ENCODE measurements at regions not wholly inside any gene's neighbourhood (a gene's known extent, or its start where the extent isn't known, plus 50 kb on each side); places are given as distances from the start of the nearest gene placed in this dataset.
A peak's percentile ranks its signal among the peaks of the same experiment; 100 is the strongest.

DNA sequence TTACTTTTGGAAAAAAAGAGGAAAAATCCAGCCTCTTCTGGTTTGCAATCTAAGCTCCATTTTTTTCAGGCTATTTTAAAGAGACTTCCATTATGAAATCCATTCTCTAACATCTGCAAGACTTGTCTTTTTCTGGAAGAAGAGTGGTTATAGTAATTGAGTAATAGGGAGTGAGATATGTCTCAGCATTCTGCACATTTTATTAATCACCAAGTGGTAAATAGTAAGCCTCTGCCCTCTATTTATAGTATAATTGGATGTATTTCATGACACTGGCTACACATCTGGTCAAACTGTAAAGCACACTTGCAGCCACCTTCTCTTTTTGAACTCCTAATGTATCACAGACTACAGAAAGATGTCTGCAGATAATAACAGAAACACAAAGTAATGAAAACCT lies 391.1 kb downstream of the ETS1 start:
- Mint-ChIP-seq H3K27ac (no peak overlapping the region), H3K36me3 (ENCODE audit: low read depth) (no peaks in the 10 kb centered on the region), H3K27me3 (no peaks in the 10 kb centered on the region), H3K9me3 (ENCODE audit: low read depth) (no peaks in the 10 kb centered on the region), H3K4me1 (peaks cover 40% of the 10 kb centered on the region), H3K4me3 (no peak overlapping the region)
- intact Hi-C loops (cut with DNase I, micrococcal nuclease) = loop anchor here in 1 of 2 experiments (5.0 kb wide), 1 partner anchor 76 kb away; no protein-coding TSS in a partner anchor
- DNase-seq (no peak), ATAC-seq (no peak)
- POLR2A ChIA-PET = no interaction called here
- CTCF ChIA-PET = interaction anchor here (0.9 to 1.1 kb wide), 4 partner anchors 13 to 437 kb away, joined by 3 to 4 read pairs (median 3); no protein-coding TSS in a partner anchor

DNA sequence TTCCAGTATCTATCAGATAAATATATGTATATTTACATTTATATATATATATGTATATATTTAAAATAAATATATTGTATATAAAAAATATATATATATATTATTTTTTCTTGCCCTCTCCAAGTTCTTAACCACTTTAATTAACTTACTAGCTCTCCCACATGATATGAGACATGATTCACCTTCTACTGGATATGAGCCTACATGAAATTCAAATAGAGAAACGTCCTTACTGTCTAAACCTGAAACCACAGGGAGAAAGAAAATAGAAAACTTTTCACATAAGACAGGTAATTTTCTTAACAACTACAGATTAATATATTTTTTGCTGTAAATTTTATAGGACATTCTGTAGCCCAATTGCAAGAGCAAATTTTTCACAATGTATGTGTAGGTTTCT lies 391.6 kb downstream of the ETS1 start:
- intact Hi-C loops (cut with DNase I, micrococcal nuclease) = loop anchor here (1.0 to 5.0 kb wide), 4 partner anchors 43 to 151 kb away; no protein-coding TSS in a partner anchor
- POLR2A ChIA-PET = no interaction called here
- DNase-seq (no peak), ATAC-seq (peak; percentile 55)
- no peak overlapping the region for H3K27ac Mint-ChIP-seq
- no peak overlapping the region for H3K4me3 Mint-ChIP-seq
- H3K9me3 Mint-ChIP-seq (ENCODE audit: low read depth) = no peaks in the 10 kb centered on the region
- no peaks in the 10 kb centered on the region for H3K27me3 Mint-ChIP-seq
- peaks cover 37% of the 10 kb centered on the region for H3K4me1 Mint-ChIP-seq
- no peaks in the 10 kb centered on the region for H3K36me3 Mint-ChIP-seq (ENCODE audit: low read depth)
- CTCF ChIA-PET = interaction anchor here (0.9 to 1.1 kb wide), 4 partner anchors 13 to 437 kb away, joined by 3 to 4 read pairs (median 3); no protein-coding TSS in a partner anchor

DNA sequence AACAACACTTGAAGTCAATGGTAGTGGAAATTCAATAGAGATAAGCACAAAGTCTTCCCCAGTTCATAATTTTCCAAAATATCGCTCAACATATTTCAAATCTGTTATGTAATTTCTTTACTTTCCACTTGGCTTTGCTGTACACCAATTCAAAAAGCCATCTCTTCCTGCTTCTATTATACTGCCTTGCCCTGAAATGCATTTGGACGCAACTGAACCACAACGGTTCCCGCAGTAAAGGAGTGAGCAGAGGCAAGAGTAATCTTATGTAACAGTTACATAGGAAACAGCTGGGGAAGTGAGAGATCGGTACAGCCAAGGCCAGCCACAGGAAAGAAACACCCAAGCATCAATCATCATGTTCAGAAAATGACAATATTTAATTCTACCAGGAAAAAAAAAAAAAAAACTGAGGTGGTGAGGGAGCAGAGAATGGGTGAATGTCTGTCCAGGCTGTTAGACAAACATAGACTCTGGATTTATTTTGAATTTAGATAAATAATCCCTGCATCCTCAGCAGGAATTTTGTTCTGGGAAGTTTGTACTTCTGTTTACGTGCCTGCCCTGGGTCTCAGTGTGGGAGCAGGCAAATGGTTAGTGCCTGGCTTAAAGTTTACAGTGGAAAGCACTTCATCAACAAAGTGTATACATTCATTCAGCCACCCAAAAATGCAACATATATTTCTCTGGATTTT lies 392.2 kb downstream of the ETS1 start:
- POLR2A ChIA-PET = no interaction called here

DNA sequence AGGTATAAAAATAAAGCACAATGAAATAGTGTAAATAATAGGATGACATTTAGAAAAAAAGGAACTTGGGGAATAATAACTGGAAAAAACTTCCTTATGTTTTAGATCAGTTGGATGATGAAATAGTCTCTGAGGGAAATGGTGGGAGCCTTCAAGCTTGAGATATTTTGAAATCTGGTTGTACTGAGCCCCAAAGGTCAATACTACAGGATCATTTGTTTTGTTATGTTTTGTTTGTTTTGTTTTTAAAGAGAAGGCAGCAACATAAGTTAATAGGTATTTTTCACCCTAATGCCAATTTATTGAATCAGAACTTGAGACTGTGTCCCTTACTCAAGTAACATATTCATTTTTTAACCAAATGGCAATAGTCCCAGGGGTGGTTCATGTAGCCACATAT lies 393.1 kb downstream of the ETS1 start:
- H3K4me1 Mint-ChIP-seq = peaks cover 44% of the 10 kb centered on the region
- CTCF ChIA-PET = interaction anchor here (0.5 kb wide), 1 partner anchor 386 kb away, joined by 5 read pairs; no protein-coding TSS in a partner anchor
- ATAC-seq (no peak), DNase-seq (no peak)
- intact Hi-C loops (cut with DNase I, micrococcal nuclease) = loop anchor here (2.0 kb wide), 2 partner anchors 45 to 95 kb away; no protein-coding TSS in a partner anchor
- H3K27ac Mint-ChIP-seq = no peak overlapping the region
- no peaks in the 10 kb centered on the region for H3K36me3 Mint-ChIP-seq (ENCODE audit: low read depth)
- POLR2A ChIA-PET = no interaction called here
- H3K9me3 Mint-ChIP-seq (ENCODE audit: low read depth) = no peaks in the 10 kb centered on the region
- no peaks in the 10 kb centered on the region for H3K27me3 Mint-ChIP-seq
- H3K4me3 Mint-ChIP-seq = no peak overlapping the region

More for the DNA sequence above, 392.2 kb downstream of the ETS1 start:
- Mint-ChIP-seq H3K4me1 (peaks cover 39% of the 10 kb centered on the region), H3K27ac (no peak overlapping the region), H3K27me3 (no peaks in the 10 kb centered on the region), H3K9me3 (ENCODE audit: low read depth) (no peaks in the 10 kb centered on the region), H3K4me3 (peak overlapping the region; percentile 10), H3K36me3 (ENCODE audit: low read depth) (no peaks in the 10 kb centered on the region)
- CTCF ChIA-PET = interaction anchor here (0.9 to 1.1 kb wide), 4 partner anchors 12 to 438 kb away, joined by 3 to 4 read pairs (median 3); no protein-coding TSS in a partner anchor
- DNase-seq (peak; percentile 63), ATAC-seq (peak; percentile 73)
- intact Hi-C loops (cut with DNase I, micrococcal nuclease) = loop anchor here (1.0 to 5.0 kb wide), 4 partner anchors 44 to 151 kb away; no protein-coding TSS in a partner anchor

GRCh38 chr11:128193615-128194014 lies 393.7 kb downstream of the ETS1 start:
- H3K36me3 Mint-ChIP-seq (ENCODE audit: low read depth) = no peaks in the 10 kb centered on the region
- CTCF ChIA-PET = interaction anchor here (1.1 kb wide), 1 partner anchor 36 kb away, joined by 3 read pairs; no protein-coding TSS in a partner anchor
- H3K27ac Mint-ChIP-seq = peak overlapping the region; percentile 63
- DNase-seq = no peak
- H3K27me3 Mint-ChIP-seq = no peaks in the 10 kb centered on the region
- H3K9me3 Mint-ChIP-seq (ENCODE audit: low read depth) = no peaks in the 10 kb centered on the region
- ATAC-seq = peak; percentile 49
- peaks cover 44% of the 10 kb centered on the region for H3K4me1 Mint-ChIP-seq
- POLR2A ChIA-PET = interaction anchor here (0.7 kb wide), 1 partner anchor 316 kb away, joined by 7 read pairs; no protein-coding TSS in a partner anchor
- H3K4me3 Mint-ChIP-seq = peak overlapping the region; percentile 15
- intact Hi-C loops (cut with DNase I, micrococcal nuclease) = loop anchor here (2.0 kb wide), 2 partner anchors 45 to 95 kb away; no protein-coding TSS in a partner anchor

DNA sequence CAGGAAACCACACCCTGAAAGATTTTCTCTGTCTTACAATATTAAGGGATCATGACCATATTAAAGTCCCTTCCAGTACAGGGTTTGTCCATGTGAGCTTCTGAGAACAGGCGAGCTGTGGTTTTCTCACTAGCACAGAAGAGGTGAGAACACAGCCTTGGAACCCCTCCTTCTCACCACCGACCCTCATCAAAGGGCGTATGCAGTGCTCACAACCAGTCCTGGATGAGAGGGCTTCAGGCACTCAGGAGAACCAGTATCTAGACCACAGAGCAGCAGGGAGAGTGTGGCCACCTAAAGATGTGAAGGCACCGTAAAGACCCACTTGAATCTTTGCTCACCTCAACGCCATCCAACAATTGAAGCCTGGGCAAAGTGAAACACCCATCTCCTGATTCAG lies 397.0 kb downstream of the ETS1 start:
- DNase-seq = no peak
- H3K36me3 Mint-ChIP-seq (ENCODE audit: low read depth) = peaks cover 5% of the 10 kb centered on the region
- H3K9me3 Mint-ChIP-seq (ENCODE audit: low read depth) = peaks cover 6% of the 10 kb centered on the region
- ATAC-seq = no peak
- H3K27ac Mint-ChIP-seq = peak overlapping the region; percentile 57
- no peaks in the 10 kb centered on the region for H3K27me3 Mint-ChIP-seq
- ChIA-PET CTCF (interaction anchor here (0.7 to 0.8 kb wide), 2 partner anchors 9 to 19 kb away, joined by 3 read pairs; no protein-coding TSS in a partner anchor), POLR2A (no interaction called here)
- intact Hi-C loops (cut with DNase I, micrococcal nuclease) = no loop called here
- no peak overlapping the region for H3K4me3 Mint-ChIP-seq
- H3K4me1 Mint-ChIP-seq = peaks cover 32% of the 10 kb centered on the region

GRCh38 chr11:128189823-128190222 lies 397.5 kb downstream of the ETS1 start:
- ATAC-seq (no peak), DNase-seq (no peak)
- ChIA-PET CTCF (interaction anchor here (0.6 to 0.7 kb wide), 3 partner anchors 18 to 439 kb away, joined by 3 to 5 read pairs (median 3); no protein-coding TSS in a partner anchor), POLR2A (no interaction called here)
- Mint-ChIP-seq H3K4me3 (no peak overlapping the region), H3K27me3 (no peaks in the 10 kb centered on the region), H3K36me3 (ENCODE audit: low read depth) (peaks cover 7% of the 10 kb centered on the region), H3K27ac (peak overlapping the region; percentile 57), H3K4me1 (peaks cover 29% of the 10 kb centered on the region), H3K9me3 (ENCODE audit: low read depth) (peaks cover 11% of the 10 kb centered on the region)
- intact Hi-C loops (cut with DNase I, micrococcal nuclease) = no loop called here

DNA sequence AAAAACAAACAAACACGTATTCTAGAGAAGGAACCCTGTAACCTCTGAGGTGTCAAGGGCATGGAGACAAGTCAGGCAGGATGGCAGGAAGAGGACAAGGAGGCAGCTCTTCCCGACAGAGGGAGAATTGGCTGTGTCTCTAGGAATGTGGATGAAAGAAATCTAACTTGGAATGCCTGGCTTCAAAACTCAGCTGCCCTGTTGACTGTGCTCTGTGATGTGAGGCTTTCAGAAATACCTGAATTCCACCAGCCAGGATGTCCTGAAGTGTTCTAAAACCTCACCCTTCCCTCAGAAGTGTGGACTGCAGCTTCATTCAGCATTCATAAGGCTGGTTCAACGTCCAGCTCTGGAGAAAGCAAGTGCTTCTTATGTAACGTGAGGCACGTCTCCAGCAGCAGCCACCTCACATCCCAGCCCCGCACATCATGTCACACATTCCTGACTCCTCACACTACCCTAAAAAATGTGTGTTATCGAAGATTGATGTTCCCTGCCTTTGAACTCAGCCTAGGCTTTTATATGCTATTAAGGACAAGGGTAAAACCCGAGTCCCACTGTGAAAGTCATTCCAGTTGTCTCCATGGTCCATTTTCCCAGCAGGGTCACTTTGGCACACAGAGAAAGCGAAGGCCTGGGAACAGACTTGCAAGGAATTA lies 398.9 kb downstream of the ETS1 start:
- H3K4me3 Mint-ChIP-seq = no peak overlapping the region
- ChIA-PET POLR2A (no interaction called here), CTCF (interaction anchor here (0.6 to 1.6 kb wide), 3 partner anchors 26 to 173 kb away, joined by 3 to 7 read pairs (median 3); no protein-coding TSS in a partner anchor)
- H3K9me3 Mint-ChIP-seq (ENCODE audit: low read depth) = peaks cover 18% of the 10 kb centered on the region
- H3K36me3 Mint-ChIP-seq (ENCODE audit: low read depth) = peaks cover 16% of the 10 kb centered on the region
- no peak for DNase-seq
- intact Hi-C loops (cut with DNase I, micrococcal nuclease) = no loop called here
- peaks cover 22% of the 10 kb centered on the region for H3K4me1 Mint-ChIP-seq
- H3K27me3 Mint-ChIP-seq = no peaks in the 10 kb centered on the region
- no peak for ATAC-seq
- no peak overlapping the region for H3K27ac Mint-ChIP-seq

GRCh38 chr11:128187835-128188234 lies 399.5 kb downstream of the ETS1 start:
- DNase-seq (no peak), ATAC-seq (no peak)
- no peak overlapping the region for H3K27ac Mint-ChIP-seq
- no peak overlapping the region for H3K4me3 Mint-ChIP-seq
- intact Hi-C loops (cut with DNase I, micrococcal nuclease) = no loop called here
- peaks cover 18% of the 10 kb centered on the region for H3K9me3 Mint-ChIP-seq (ENCODE audit: low read depth)
- ChIA-PET POLR2A (no interaction called here), CTCF (interaction anchor here (0.6 to 1.6 kb wide), 2 partner anchors 29 to 174 kb away, joined by 3 to 7 read pairs; no protein-coding TSS in a partner anchor)
- H3K4me1 Mint-ChIP-seq = peaks cover 25% of the 10 kb centered on the region
- peaks cover 16% of the 10 kb centered on the region for H3K36me3 Mint-ChIP-seq (ENCODE audit: low read depth)
- H3K27me3 Mint-ChIP-seq = no peaks in the 10 kb centered on the region

GRCh38 chr11:128187377-128187776 lies 400.0 kb downstream of the ETS1 start:
- Mint-ChIP-seq H3K9me3 (ENCODE audit: low read depth) (peaks cover 18% of the 10 kb centered on the region), H3K36me3 (ENCODE audit: low read depth) (peaks cover 16% of the 10 kb centered on the region), H3K27ac (no peak overlapping the region), H3K4me1 (peaks cover 27% of the 10 kb centered on the region), H3K4me3 (no peak overlapping the region), H3K27me3 (no peaks in the 10 kb centered on the region)
- intact Hi-C loops (cut with DNase I, micrococcal nuclease) = no loop called here
- POLR2A ChIA-PET = no interaction called here
- DNase-seq (no peak), ATAC-seq (no peak)
- CTCF ChIA-PET = interaction anchor here (1.6 kb wide), 1 partner anchor 29 kb away, joined by 7 read pairs; no protein-coding TSS in a partner anchor

DNA sequence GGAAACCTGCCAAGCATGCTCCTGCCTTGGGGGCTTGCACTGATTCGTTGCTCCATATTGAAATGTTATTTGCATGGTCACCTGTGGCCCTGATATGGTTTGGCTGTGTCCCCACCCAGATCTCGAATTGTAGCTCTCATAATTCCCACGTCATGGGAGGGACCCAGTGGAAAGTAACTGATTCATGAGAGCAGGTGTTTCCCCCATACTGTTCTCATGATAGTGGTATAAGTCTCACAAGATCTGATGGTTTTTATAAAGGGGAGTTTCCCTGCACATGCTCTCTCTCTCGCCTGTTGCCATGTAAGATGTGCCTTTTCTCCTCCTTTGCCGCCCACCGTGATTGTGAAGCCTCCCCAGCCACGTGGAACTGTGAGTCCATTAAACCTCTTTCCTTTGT lies 402.4 kb downstream of the ETS1 start:
- H3K27ac Mint-ChIP-seq = no peak overlapping the region
- DNase-seq (no peak), ATAC-seq (no peak)
- intact Hi-C loops (cut with DNase I, micrococcal nuclease) = no loop called here
- peaks cover 24% of the 10 kb centered on the region for H3K4me1 Mint-ChIP-seq
- POLR2A ChIA-PET = no interaction called here
- no peak overlapping the region for H3K4me3 Mint-ChIP-seq
- CTCF ChIA-PET = interaction anchor here (0.7 kb wide), 1 partner anchor 630 kb away, joined by 3 read pairs; no protein-coding TSS in a partner anchor
- peaks cover 16% of the 10 kb centered on the region for H3K36me3 Mint-ChIP-seq (ENCODE audit: low read depth)
- peaks cover 18% of the 10 kb centered on the region for H3K9me3 Mint-ChIP-seq (ENCODE audit: low read depth)
- H3K27me3 Mint-ChIP-seq = no peaks in the 10 kb centered on the region
